Daoy (cell line): ENCODE measurements at regions not wholly inside any gene's neighbourhood (a gene's known extent, or its start where the extent isn't known, plus 50 kb on each side); places are given as distances from the start of the nearest gene placed in this dataset.

Experiments
- DNase-seq: peaks from one replicate; pipeline ENCODE4 v3.0.0-alpha.2; 2015; ENCODE audit warnings: low read depth

- DNase-seq = no peak
Measured at GRCh38 chr3:22476976-22477375, 726.0 kb upstream of the ZNF385D start.

- no peak for DNase-seq
Measured at GRCh38 chr3:22485954-22486353, 717.2 kb upstream of the UBE2E2 start.

GRCh38 chr3:22490747-22491146 lies 712.4 kb upstream of the UBE2E2 start:
- DNase-seq = no peak

GRCh38 chr3:22491344-22491743 lies 711.8 kb upstream of the UBE2E2 start:
- DNase-seq = no peak

- DNase-seq = no peak
Measured at GRCh38 chr3:22492342-22492741, 710.8 kb upstream of the UBE2E2 start.

GRCh38 chr3:22495241-22495640 lies 707.9 kb upstream of the UBE2E2 start:
- no peak for DNase-seq

GRCh38 chr3:22495791-22496190 lies 707.3 kb upstream of the UBE2E2 start:
- no peak for DNase-seq

- no peak for DNase-seq
Measured at GRCh38 chr3:22496641-22497040, 706.5 kb upstream of the UBE2E2 start.

GRCh38 chr3:22506871-22507270 lies 696.3 kb upstream of the UBE2E2 start:
- no peak for DNase-seq

GRCh38 chr3:22507709-22508108 lies 695.4 kb upstream of the UBE2E2 start:
- DNase-seq = no peak

- DNase-seq = no peak
Measured at GRCh38 chr3:22523925-22524324, 679.2 kb upstream of the UBE2E2 start.

GRCh38 chr3:22526266-22526837 lies 676.8 kb upstream of the UBE2E2 start:
- DNase-seq = no peak

- DNase-seq = no peak
Measured at GRCh38 chr3:22536541-22536940, 666.6 kb upstream of the UBE2E2 start.

- DNase-seq = no peak
Measured at GRCh38 chr3:22537560-22537959, 665.6 kb upstream of the UBE2E2 start.

- no peak for DNase-seq
Measured at GRCh38 chr3:22542311-22542710, 660.8 kb upstream of the UBE2E2 start.

GRCh38 chr3:22555753-22556435 lies 647.2 kb upstream of the UBE2E2 start:
- no peak for DNase-seq

GRCh38 chr3:22565393-22565792 lies 637.7 kb upstream of the UBE2E2 start:
- no peak for DNase-seq

GRCh38 chr3:22568285-22568684 lies 634.8 kb upstream of the UBE2E2 start:
- DNase-seq = no peak

- DNase-seq = no peak
Measured at GRCh38 chr3:22569570-22569969, 633.6 kb upstream of the UBE2E2 start.

GRCh38 chr3:22581007-22581406 lies 622.1 kb upstream of the UBE2E2 start:
- no peak for DNase-seq

GRCh38 chr3:22582266-22582665 lies 620.9 kb upstream of the UBE2E2 start:
- no peak for DNase-seq

GRCh38 chr3:22585504-22585903 lies 617.6 kb upstream of the UBE2E2 start:
- no peak for DNase-seq

- DNase-seq = no peak
Measured at GRCh38 chr3:22585911-22586310, 617.2 kb upstream of the UBE2E2 start.

GRCh38 chr3:22587446-22587845 lies 615.7 kb upstream of the UBE2E2 start:
- no peak for DNase-seq
